ENCODE measurements at regions not wholly inside any gene's neighbourhood (a gene's known extent, or its start where the extent isn't known, plus 50 kb on each side); places are given as distances from the start of the nearest gene placed in this dataset.

- no CpG with 5 or more reads among the region's 1 CpG for WGBS (ENCODE audit: insufficient coverage, insufficient read length)
- H3K27me3 ChIP-seq (ENCODE audit: control insufficient read depth, insufficient read depth, low read length) = no peaks in the 10 kb centered on the region
- H3K4me3 ChIP-seq (ENCODE audit: low read length) = no peak overlapping the region
- H3K4me1 ChIP-seq (ENCODE audit: control insufficient read depth, insufficient read depth, low read length) = peaks cover 3% of the 10 kb centered on the region; the same call in 1 of the 2 replicates
- no peaks in the 10 kb centered on the region for H3K9me3 ChIP-seq (ENCODE audit: control insufficient read depth, insufficient read depth, low read length)
- H3K36me3 ChIP-seq (ENCODE audit: control insufficient read depth, insufficient read depth, low read length) = no peaks in the 10 kb centered on the region
- no peak overlapping the region for H3K27ac ChIP-seq (ENCODE audit: low read length)
- DNase-seq (ENCODE audit: low read depth, low spot score) = no peak
Measured at GRCh38 chr3:188949996-188950395, 221.8 kb upstream of the TPRG1 start.

- DNase-seq (ENCODE audit: low read depth, low spot score) = no peak
- Histone ChIP-seq H3K27ac (ENCODE audit: low read length) (no peak overlapping the region), H3K27me3 (ENCODE audit: control insufficient read depth, insufficient read depth, low read length) (no peaks in the 10 kb centered on the region), H3K9me3 (ENCODE audit: control insufficient read depth, insufficient read depth, low read length) (no peaks in the 10 kb centered on the region), H3K4me1 (ENCODE audit: control insufficient read depth, insufficient read depth, low read length) (peaks cover 3% of the 10 kb centered on the region; the same call in 1 of the 2 replicates), H3K4me3 (ENCODE audit: low read length) (no peak overlapping the region), H3K36me3 (ENCODE audit: control insufficient read depth, insufficient read depth, low read length) (no peaks in the 10 kb centered on the region)
- WGBS (ENCODE audit: insufficient coverage, insufficient read length) = no CpG with 5 or more reads among the region's 13 CpGs
Measured at GRCh38 chr3:188950832-188951489, 220.8 kb upstream of the TPRG1 start.

GRCh38 chr3:188951734-188952133 lies 220.0 kb upstream of the TPRG1 start:
- peaks cover 3% of the 10 kb centered on the region; the same call in 1 of the 2 replicates for H3K4me1 ChIP-seq (ENCODE audit: control insufficient read depth, insufficient read depth, low read length)
- no peak for DNase-seq (ENCODE audit: low read depth, low spot score)
- WGBS (ENCODE audit: insufficient coverage, insufficient read length) = no CpG with 5 or more reads among the region's 8 CpGs

GRCh38 chr3:188954590-188955208 lies 217.1 kb upstream of the TPRG1 start:
- Histone ChIP-seq H3K27ac (ENCODE audit: low read length) (no peak overlapping the region), H3K27me3 (ENCODE audit: control insufficient read depth, insufficient read depth, low read length) (no peaks in the 10 kb centered on the region), H3K4me3 (ENCODE audit: low read length) (no peak overlapping the region), H3K4me1 (ENCODE audit: control insufficient read depth, insufficient read depth, low read length) (no peaks in the 10 kb centered on the region), H3K9me3 (ENCODE audit: control insufficient read depth, insufficient read depth, low read length) (no peaks in the 10 kb centered on the region), H3K36me3 (ENCODE audit: control insufficient read depth, insufficient read depth, low read length) (no peaks in the 10 kb centered on the region)
- peak; percentile 72 for DNase-seq (ENCODE audit: low read depth, low spot score)
- WGBS (ENCODE audit: insufficient coverage, insufficient read length) = no CpG with 5 or more reads among the region's 3 CpGs

More at GRCh38 chr3:188951734-188952133, 220.0 kb upstream of the TPRG1 start:
- no peaks in the 10 kb centered on the region for H3K36me3 ChIP-seq (ENCODE audit: control insufficient read depth, insufficient read depth, low read length)
- no peak overlapping the region for H3K27ac ChIP-seq (ENCODE audit: low read length)
- no peaks in the 10 kb centered on the region for H3K27me3 ChIP-seq (ENCODE audit: control insufficient read depth, insufficient read depth, low read length)
- no peaks in the 10 kb centered on the region for H3K9me3 ChIP-seq (ENCODE audit: control insufficient read depth, insufficient read depth, low read length)
- no peak overlapping the region for H3K4me3 ChIP-seq (ENCODE audit: low read length)

- Histone ChIP-seq H3K27me3 (ENCODE audit: control insufficient read depth, insufficient read depth, low read length) (no peaks in the 10 kb centered on the region), H3K27ac (ENCODE audit: low read length) (no peak overlapping the region), H3K4me3 (ENCODE audit: low read length) (no peak overlapping the region), H3K4me1 (ENCODE audit: control insufficient read depth, insufficient read depth, low read length) (no peaks in the 10 kb centered on the region), H3K9me3 (ENCODE audit: control insufficient read depth, insufficient read depth, low read length) (no peaks in the 10 kb centered on the region), H3K36me3 (ENCODE audit: control insufficient read depth, insufficient read depth, low read length) (no peaks in the 10 kb centered on the region)
- no CpG with 5 or more reads among the region's 4 CpGs for WGBS (ENCODE audit: insufficient coverage, insufficient read length)
- no peak for DNase-seq (ENCODE audit: low read depth, low spot score)
Measured at GRCh38 chr3:188955919-188956318, 215.9 kb upstream of the TPRG1 start.

- H3K9me3 ChIP-seq (ENCODE audit: control insufficient read depth, insufficient read depth, low read length) = no peaks in the 10 kb centered on the region
- WGBS (ENCODE audit: insufficient coverage, insufficient read length) = no CpG with 5 or more reads among the region's 8 CpGs
- DNase-seq (ENCODE audit: low read depth, low spot score) = no peak
Measured at GRCh38 chr3:188956839-188957489, 214.8 kb upstream of the TPRG1 start.

GRCh38 chr3:188959013-188959412 lies 212.8 kb upstream of the TPRG1 start:
- DNase-seq (ENCODE audit: low read depth, low spot score) = no peak
- WGBS (ENCODE audit: insufficient coverage, insufficient read length) = no CpG with 5 or more reads among the region's 1 CpG

More at GRCh38 chr3:188956839-188957489, 214.8 kb upstream of the TPRG1 start:
- Histone ChIP-seq H3K27me3 (ENCODE audit: control insufficient read depth, insufficient read depth, low read length) (no peaks in the 10 kb centered on the region), H3K36me3 (ENCODE audit: control insufficient read depth, insufficient read depth, low read length) (no peaks in the 10 kb centered on the region), H3K27ac (ENCODE audit: low read length) (no peak overlapping the region), H3K4me3 (ENCODE audit: low read length) (no peak overlapping the region), H3K4me1 (ENCODE audit: control insufficient read depth, insufficient read depth, low read length) (no peaks in the 10 kb centered on the region)

GRCh38 chr3:188962253-188963247 lies 209.2 kb upstream of the TPRG1 start:
- DNase-seq (ENCODE audit: low read depth, low spot score) = no peak
- no peaks in the 10 kb centered on the region for H3K9me3 ChIP-seq (ENCODE audit: control insufficient read depth, insufficient read depth, low read length)
- no peaks in the 10 kb centered on the region for H3K27me3 ChIP-seq (ENCODE audit: control insufficient read depth, insufficient read depth, low read length)
- no peak overlapping the region for H3K27ac ChIP-seq (ENCODE audit: low read length)
- no CpG with 5 or more reads among the region's 13 CpGs for WGBS (ENCODE audit: insufficient coverage, insufficient read length)
- H3K36me3 ChIP-seq (ENCODE audit: control insufficient read depth, insufficient read depth, low read length) = no peaks in the 10 kb centered on the region
- no peak overlapping the region for H3K4me3 ChIP-seq (ENCODE audit: low read length)
- no peaks in the 10 kb centered on the region for H3K4me1 ChIP-seq (ENCODE audit: control insufficient read depth, insufficient read depth, low read length)

More at GRCh38 chr3:188959013-188959412, 212.8 kb upstream of the TPRG1 start:
- H3K36me3 ChIP-seq (ENCODE audit: control insufficient read depth, insufficient read depth, low read length) = no peaks in the 10 kb centered on the region
- H3K4me1 ChIP-seq (ENCODE audit: control insufficient read depth, insufficient read depth, low read length) = no peaks in the 10 kb centered on the region
- H3K27me3 ChIP-seq (ENCODE audit: control insufficient read depth, insufficient read depth, low read length) = no peaks in the 10 kb centered on the region
- H3K27ac ChIP-seq (ENCODE audit: low read length) = no peak overlapping the region
- H3K4me3 ChIP-seq (ENCODE audit: low read length) = no peak overlapping the region
- no peaks in the 10 kb centered on the region for H3K9me3 ChIP-seq (ENCODE audit: control insufficient read depth, insufficient read depth, low read length)

GRCh38 chr3:188964957-188965356 lies 206.8 kb upstream of the TPRG1 start:
- Histone ChIP-seq H3K4me1 (ENCODE audit: control insufficient read depth, insufficient read depth, low read length) (no peaks in the 10 kb centered on the region), H3K27me3 (ENCODE audit: control insufficient read depth, insufficient read depth, low read length) (no peaks in the 10 kb centered on the region), H3K36me3 (ENCODE audit: control insufficient read depth, insufficient read depth, low read length) (no peaks in the 10 kb centered on the region), H3K27ac (ENCODE audit: low read length) (no peak overlapping the region), H3K9me3 (ENCODE audit: control insufficient read depth, insufficient read depth, low read length) (no peaks in the 10 kb centered on the region), H3K4me3 (ENCODE audit: low read length) (no peak overlapping the region)
- no CpG with 5 or more reads among the region's 5 CpGs for WGBS (ENCODE audit: insufficient coverage, insufficient read length)
- no peak for DNase-seq (ENCODE audit: low read depth, low spot score)

- no peaks in the 10 kb centered on the region for H3K27me3 ChIP-seq (ENCODE audit: control insufficient read depth, insufficient read depth, low read length)
- H3K4me1 ChIP-seq (ENCODE audit: control insufficient read depth, insufficient read depth, low read length) = no peaks in the 10 kb centered on the region
- no peaks in the 10 kb centered on the region for H3K9me3 ChIP-seq (ENCODE audit: control insufficient read depth, insufficient read depth, low read length)
- no peak for DNase-seq (ENCODE audit: low read depth, low spot score)
- no CpG with 5 or more reads among the region's 4 CpGs for WGBS (ENCODE audit: insufficient coverage, insufficient read length)
- H3K4me3 ChIP-seq (ENCODE audit: low read length) = no peak overlapping the region
- no peaks in the 10 kb centered on the region for H3K36me3 ChIP-seq (ENCODE audit: control insufficient read depth, insufficient read depth, low read length)
- no peak overlapping the region for H3K27ac ChIP-seq (ENCODE audit: low read length)
Measured at GRCh38 chr3:188972310-188972709, 199.5 kb upstream of the TPRG1 start.
